ENCODE measurements at regions not wholly inside any gene's neighbourhood (a gene's known extent, or its start where the extent isn't known, plus 50 kb on each side); places are given as distances from the start of the nearest gene placed in this dataset.
"Not testable (repeated sequence)": the region's sequence is repeated elsewhere in the genome, so short reads cannot be mapped to it uniquely, and the experiment has no call there.

- no peak for DNase-seq
Measured at GRCh38 chr3:125645616-125646015, 50.3 kb upstream of the OSBPL11 start.

DNA sequence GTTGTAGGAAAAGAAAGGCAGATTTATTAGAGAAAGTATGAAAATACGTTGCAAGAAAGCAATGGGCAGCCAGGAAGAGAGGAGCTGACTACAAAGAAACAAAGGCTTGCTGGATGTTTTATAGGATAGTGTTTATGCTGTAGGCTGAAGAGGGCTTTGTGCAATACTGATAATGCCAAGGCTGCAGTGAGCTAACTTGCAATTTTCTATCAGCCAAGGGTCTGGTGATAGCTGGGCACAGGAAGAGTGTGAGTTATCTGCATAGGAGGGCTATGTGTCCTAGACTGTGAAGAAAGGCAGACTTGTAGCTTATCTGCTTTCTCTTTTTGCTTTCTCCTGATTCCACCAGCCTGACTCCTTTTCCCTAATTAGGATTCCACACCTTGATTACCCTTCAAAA lies 51.3 kb upstream of the OSBPL11 start:
- DNase-seq = no peak

GRCh38 chr3:125647318-125648014 lies 52.2 kb upstream of the OSBPL11 start:
- DNase-seq = peak; percentile 8

DNA sequence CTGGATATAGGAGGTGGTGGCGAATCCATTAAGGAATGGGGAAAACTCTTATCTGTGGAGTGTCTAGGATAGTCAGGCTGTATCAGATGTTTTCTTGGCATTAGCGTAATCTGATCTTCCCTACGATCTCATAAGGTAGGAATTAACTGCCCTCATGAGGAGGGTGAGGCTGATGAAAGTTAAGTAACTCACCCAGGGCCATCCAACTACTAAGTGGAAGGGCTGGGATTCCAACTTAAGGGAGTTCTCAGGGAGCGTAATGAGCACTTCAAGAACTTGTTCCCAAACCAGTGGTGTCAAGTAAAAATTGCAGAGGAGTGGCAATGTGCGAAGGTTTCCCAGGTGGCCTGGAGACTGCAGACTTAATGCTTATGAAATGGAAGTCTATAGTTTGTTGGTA lies 55.9 kb upstream of the OSBPL11 start:
- no peak for DNase-seq

DNA sequence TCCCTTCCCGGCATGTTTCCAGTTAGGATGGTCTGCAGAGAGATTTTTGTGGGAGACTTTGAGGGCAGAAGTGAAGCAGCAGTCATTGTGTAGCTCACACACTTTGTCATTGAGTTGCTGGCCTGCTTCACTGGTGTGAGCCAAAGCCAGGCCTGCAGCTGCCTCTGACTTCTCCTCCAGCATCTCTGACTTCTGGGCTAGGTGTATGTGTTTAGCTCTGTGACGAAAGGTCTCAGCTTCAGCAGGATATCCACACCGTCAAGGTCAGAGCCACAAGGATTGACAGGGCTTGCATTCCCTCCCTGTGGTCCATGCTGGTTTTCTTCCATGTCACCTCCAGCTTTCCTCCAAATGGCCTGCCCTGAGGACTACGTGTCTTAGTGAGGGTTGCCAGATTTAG lies 57.1 kb upstream of the OSBPL11 start:
- DNase-seq = no peak

DNA sequence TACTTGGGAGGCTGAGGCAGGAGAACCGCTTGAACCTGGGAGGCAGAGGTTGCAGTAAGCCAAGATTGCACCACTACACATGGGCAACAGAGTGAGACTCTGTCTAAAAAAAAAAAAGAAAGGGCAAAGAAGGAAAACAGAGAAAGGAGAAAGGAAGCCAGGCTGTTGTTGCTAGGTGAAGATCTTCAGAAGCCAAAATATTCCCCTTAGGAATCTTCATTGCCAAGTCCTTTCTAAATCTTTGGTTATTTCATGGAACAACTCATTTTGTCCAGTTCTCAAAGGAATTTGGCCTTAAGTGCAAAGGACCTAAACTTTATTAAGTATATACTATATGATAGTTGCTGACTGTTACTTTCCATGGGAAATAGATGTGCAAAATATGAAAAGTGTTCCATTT lies 59.2 kb upstream of the OSBPL11 start:
- no peak for DNase-seq

GRCh38 chr3:125662675-125663074 lies 67.4 kb upstream of the OSBPL11 start:
- no peak for DNase-seq

DNA sequence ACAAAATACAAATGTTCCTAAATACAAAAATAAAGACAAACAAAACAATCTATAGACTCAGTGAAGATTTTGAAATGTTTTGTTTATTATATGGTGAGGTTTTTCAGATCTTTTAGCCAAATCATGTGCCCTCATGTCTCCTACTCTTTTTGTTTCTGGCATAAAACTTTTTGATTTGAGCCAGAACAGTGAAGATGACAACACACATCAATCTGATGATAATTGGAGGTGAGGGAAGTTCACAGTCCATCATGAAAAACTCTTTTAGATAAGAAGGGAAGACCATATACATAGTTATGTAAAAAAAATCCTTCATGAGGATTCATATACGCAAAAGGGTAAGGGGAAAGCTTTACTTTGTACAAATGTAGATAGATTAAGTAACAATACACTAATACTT lies 75.1 kb upstream of the OSBPL11 start:
- no peak for DNase-seq

- no peak for DNase-seq
Measured at GRCh38 chr3:125670945-125671344, 75.6 kb upstream of the OSBPL11 start.

GRCh38 chr3:125671461-125672243 lies 76.4 kb upstream of the OSBPL11 start:
- no peak for DNase-seq

DNA sequence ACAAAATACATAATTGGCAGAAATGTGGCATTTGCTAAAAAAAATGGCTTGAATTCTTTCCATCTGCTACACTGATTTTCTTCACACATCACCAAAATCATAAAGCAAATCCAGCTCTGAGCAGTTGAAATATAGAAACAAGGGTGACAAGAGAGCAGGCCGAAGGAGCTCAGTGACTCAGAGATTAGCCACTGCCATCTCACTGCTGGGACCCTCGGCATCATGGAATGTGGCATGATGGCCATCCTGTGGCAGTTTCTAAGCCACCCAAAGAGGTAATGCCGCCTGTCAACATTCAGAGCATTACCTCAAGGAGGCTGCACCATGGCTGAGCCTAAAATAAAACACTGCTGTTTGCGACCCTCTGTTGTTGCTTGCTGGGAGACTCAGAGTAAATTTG lies 80.5 kb upstream of the OSBPL11 start:
- no peak for DNase-seq

GRCh38 chr3:125679258-125679657 lies 84.0 kb upstream of the OSBPL11 start:
- no peak for DNase-seq

- no peak for DNase-seq
Measured at GRCh38 chr3:125681146-125681545, 85.8 kb upstream of the OSBPL11 start.

DNA sequence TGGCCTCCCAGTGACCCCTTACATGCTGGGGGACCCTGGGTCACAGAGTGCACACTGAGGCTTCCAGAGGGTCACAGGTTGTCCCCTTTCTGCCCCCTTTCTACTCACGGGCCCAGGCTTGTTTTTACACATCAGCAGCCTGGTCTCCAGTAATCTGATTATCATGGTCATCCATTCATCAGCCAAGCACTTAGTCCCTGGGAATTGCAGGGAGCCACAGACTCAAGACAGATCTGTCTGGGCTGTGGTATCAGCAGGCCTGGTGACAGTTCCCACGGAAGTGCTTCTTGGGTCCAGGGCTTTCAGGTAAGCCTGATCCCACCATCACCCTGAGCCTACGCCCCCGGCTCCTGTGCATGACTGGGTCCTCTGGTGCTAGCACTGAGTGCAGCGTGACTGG lies 86.6 kb upstream of the OSBPL11 start:
- not testable (repeated sequence) for DNase-seq

- not testable (repeated sequence) for DNase-seq
Measured at GRCh38 chr3:125682610-125683009, 87.3 kb upstream of the OSBPL11 start.

- DNase-seq = no peak
Measured at GRCh38 chr3:125683067-125683829, 88.0 kb upstream of the OSBPL11 start.

DNA sequence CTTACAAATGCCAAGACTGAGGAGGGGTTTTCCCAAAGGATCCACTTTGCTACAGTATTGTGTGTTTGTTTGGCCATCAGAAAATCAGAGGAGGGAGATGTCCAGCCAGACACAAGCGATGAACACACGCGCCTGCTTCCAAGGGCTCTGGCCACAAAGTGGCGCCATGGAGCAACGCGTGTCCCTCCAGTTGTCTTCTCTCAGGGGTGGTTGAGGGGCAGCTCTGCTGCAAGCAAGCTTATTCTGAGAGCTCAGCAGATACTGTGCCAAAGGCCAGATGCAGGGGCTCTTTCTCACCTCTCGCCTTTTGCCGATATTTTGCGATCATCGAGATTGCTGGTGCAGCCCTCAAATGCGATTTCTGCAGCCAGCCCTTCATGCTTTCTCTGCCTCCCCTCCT lies 88.9 kb upstream of the OSBPL11 start:
- no peak for DNase-seq

GRCh38 chr3:125685741-125686140 lies 90.4 kb upstream of the OSBPL11 start:
- DNase-seq = not testable (repeated sequence)

- DNase-seq = no peak
Measured at GRCh38 chr3:125692361-125692760, 97.1 kb upstream of the OSBPL11 start.

- DNase-seq = no peak
Measured at GRCh38 chr3:125693887-125694286, 98.6 kb upstream of the OSBPL11 start.

DNA sequence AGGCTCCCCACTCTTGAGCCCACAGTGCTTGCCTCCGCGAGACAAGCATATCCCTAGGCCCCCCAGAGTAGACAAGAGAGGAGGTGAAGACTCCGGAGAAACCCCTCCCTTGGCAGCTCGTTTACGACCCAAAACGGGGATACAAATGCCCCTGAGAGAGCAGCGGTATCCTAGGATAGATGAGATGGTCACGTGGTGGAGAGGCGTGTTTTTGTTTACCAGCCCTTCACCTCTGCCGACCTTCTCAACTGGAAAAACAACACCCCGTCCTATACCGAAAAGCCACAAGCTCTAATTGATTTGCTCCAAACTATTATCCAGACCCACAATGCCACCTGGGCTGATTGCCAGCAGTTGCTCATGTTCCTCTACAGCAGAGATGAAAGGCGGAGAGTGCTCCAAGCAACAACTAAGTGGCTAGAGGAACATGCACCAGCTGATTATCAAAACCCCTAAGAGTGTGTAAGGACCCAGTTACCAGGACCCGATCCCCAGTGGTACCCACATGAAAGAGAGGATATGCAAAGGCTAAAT lies 99.5 kb upstream of the OSBPL11 start:
- DNase-seq = peak; percentile 2

DNA sequence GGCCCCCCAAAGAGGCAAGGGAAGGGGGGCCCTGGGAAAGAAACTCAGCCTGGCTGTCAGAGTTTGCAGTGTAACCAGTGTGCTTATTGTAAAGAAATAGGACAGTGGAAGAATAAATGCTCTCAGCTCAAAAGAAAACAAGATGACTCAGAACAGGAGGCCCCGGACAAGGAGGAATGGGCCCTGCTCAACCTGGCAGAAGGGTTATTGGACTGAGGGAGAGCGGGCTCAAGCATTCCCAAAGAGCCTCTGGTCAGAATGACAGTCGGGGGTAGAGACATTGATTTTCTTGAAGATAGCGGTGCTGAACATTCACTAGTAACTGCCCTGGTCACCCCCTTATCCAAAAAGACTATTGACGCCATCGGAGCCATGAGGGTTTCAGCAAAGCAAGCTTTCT lies 100.4 kb upstream of the OSBPL11 start:
- no peak for DNase-seq

DNA sequence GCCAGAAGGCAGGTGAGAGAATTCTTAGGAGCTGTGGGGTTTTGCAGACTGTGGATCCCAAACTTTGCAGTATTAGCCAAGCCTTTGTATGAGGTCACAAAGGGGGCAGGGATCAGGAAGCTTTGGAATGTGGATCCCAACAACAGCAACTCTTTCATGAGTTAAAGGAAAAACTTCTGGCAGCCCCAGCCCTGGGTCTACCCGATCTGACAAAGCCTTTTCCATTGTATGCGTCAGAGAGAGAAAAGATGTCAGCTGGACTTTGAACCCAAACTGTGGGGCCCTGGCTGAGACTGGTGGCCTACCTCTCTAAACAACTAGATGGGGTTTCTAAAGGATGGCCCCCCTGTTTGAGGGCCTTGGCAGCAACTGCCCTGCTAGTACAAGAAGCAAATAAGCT lies 101.8 kb upstream of the OSBPL11 start:
- not testable (repeated sequence) for DNase-seq
